CD4-positive, alpha-beta T cell (primary cell): ENCODE measurements at regions not wholly inside any gene's neighbourhood (a gene's known extent, or its start where the extent isn't known, plus 50 kb on each side); places are given as distances from the start of the nearest gene placed in this dataset.

ENCODE experiments used
- ATAC-seq: fragments of 200-7000 bp; cut with Tn5 transposase; one replicate; pipeline ENCODE4 v1.10.0; 2022; ENCODE audit warnings: mild to moderate bottlenecking; ENCODE audit not compliant: poor library complexity
- CTCF ChIA-PET: fragments of 350-600 bp; sonication (Branson Sonifier 250); formaldehyde crosslinking; loops from one replicate; lab custom pipeline; 2021; ENCODE audit warnings: antibody characterized with exemption, inconsistent platforms; lab: Charles Lee
- POLR2A ChIA-PET: fragments of 350-600 bp; sonication (Branson Sonifier 250); formaldehyde crosslinking; loops from one replicate; lab custom pipeline; 2021; ENCODE audit warnings: antibody characterized with exemption, inconsistent platforms; lab: Charles Lee
- DNase-seq, 14 experiments: peaks; one replicate each; pipeline ENCODE4 v3.0.0-alpha.2; 2013 to 2020; ENCODE audit warnings: mixed read lengths in 2 of 14
- H3K27ac ChIP-seq, 2 donors: one replicate each; pipeline versions ENCODE4 v1.5.1 to v1.7.0; 2013; ENCODE audit warnings: low read length in 2 of 2, low read depth in 1 of 2, mild to moderate bottlenecking in 1 of 2
- H3K27me3 ChIP-seq, 2 experiments: 1 replicate in 1 of 2; 2 replicates in 1 of 2; pipeline versions ENCODE4 v1.6.1 to v1.7.0; 2013; ENCODE audit warnings: low read length in 2 of 2, control low read depth in 1 of 2, mild to moderate bottlenecking in 1 of 2, moderate library complexity in 1 of 2; ENCODE audit not compliant: insufficient read depth in 2 of 2, control insufficient read depth in 1 of 2
- H3K36me3 ChIP-seq: one replicate; pipeline ENCODE4 v1.6.1; 2013; ENCODE audit warnings: low read length, control low read depth; ENCODE audit not compliant: insufficient read depth
- H3K4me1 ChIP-seq: one replicate; pipeline ENCODE4 v1.6.1; 2013; ENCODE audit warnings: low read length, control low read depth; ENCODE audit not compliant: insufficient read depth
- H3K4me3 ChIP-seq: one replicate; pipeline ENCODE4 v1.5.1; 2013; ENCODE audit warnings: mild to moderate bottlenecking, low read length, moderate library complexity
- H3K9me3 ChIP-seq, 2 experiments: 1 replicate in 1 of 2; 2 replicates in 1 of 2; pipeline versions ENCODE4 v1.6.1 to v1.7.0; 2013; ENCODE audit warnings: low read length in 2 of 2, mild to moderate bottlenecking in 2 of 2, control low read depth in 1 of 2, moderate library complexity in 1 of 2; ENCODE audit not compliant: control insufficient read depth in 1 of 2, insufficient read depth in 1 of 2
- H3K27ac Mint-ChIP-seq: one replicate; pipeline ENCODE4 v1.8.0; 2020; ENCODE audit warnings: mixed read lengths
- H3K27me3 Mint-ChIP-seq: one replicate; pipeline ENCODE4 v1.8.0; 2021; ENCODE audit warnings: mixed read lengths
- H3K36me3 Mint-ChIP-seq: one replicate; pipeline ENCODE4 v1.8.0; 2021; ENCODE audit warnings: low read depth, mixed read lengths
- H3K4me1 Mint-ChIP-seq: one replicate; pipeline ENCODE4 v1.8.0; 2021; ENCODE audit warnings: low read depth, mixed read lengths
- H3K4me3 Mint-ChIP-seq: one replicate; pipeline ENCODE4 v1.8.0; 2020; ENCODE audit warnings: mild to moderate bottlenecking, mixed read lengths
- H3K9me3 Mint-ChIP-seq: one replicate; pipeline ENCODE4 v1.8.0; 2020; ENCODE audit warnings: mixed read lengths
- intact Hi-C, 2 experiments: fragments of 100-400 bp; cut with DNase I in 1 of 2; cut with micrococcal nuclease in 1 of 2; formaldehyde crosslinking; loops; one replicate each; pipeline versions ENCODE4 v1.15.1 to v1.9.0; 2023 to 2025; cut with DNase I, micrococcal nuclease
- TF ChIP-seq, protein P1 (sequence below): fragments of 200-600 bp; IDR thresholded peaks from one replicate; pipeline ENCODE4 v1.8.0; 2022; ENCODE audit warnings: antibody characterized with exemption, mild to moderate bottlenecking

DNA sequence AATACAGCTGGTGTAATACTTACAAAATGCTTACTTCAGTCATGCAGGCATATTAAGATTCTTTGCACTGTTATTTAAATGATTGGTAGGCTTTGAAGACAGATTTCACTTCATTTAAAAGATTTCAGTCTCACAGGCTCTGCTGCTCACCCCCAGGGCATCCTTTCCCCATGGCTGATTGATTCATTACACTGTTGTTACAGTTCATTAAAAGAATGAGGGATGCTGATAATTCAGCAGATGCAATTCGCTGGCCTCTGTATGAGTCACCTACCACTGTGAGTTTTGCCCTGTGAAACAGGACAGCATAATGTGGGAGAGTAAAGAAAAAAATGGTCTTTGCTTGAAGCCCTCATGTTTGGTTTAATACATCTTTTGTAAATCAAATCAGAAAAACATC lies 246.9 kb downstream of the CYLC2 start:
- POLR2A ChIA-PET: no interaction called here
- H3K27ac Mint-ChIP-seq: no peak overlapping the region
- H3K9me3 Mint-ChIP-seq: peaks cover 3% of the 10 kb centered on the region
- CTCF ChIA-PET: no interaction called here
- TF ChIP-seq, protein P1, sequence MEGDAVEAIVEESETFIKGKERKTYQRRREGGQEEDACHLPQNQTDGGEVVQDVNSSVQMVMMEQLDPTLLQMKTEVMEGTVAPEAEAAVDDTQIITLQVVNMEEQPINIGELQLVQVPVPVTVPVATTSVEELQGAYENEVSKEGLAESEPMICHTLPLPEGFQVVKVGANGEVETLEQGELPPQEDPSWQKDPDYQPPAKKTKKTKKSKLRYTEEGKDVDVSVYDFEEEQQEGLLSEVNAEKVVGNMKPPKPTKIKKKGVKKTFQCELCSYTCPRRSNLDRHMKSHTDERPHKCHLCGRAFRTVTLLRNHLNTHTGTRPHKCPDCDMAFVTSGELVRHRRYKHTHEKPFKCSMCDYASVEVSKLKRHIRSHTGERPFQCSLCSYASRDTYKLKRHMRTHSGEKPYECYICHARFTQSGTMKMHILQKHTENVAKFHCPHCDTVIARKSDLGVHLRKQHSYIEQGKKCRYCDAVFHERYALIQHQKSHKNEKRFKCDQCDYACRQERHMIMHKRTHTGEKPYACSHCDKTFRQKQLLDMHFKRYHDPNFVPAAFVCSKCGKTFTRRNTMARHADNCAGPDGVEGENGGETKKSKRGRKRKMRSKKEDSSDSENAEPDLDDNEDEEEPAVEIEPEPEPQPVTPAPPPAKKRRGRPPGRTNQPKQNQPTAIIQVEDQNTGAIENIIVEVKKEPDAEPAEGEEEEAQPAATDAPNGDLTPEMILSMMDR: no peak
- H3K27me3 ChIP-seq: no peaks in the 10 kb centered on the region
- H3K4me3 ChIP-seq: no peak overlapping the region
- H3K27ac ChIP-seq: no peak overlapping the region
- ATAC-seq (no peak), DNase-seq (no peak)
- peaks cover 0 to 5% of the 10 kb centered on the region in 2 experiments for H3K9me3 ChIP-seq
- intact Hi-C loops: no loop called here
- no peaks in the 10 kb centered on the region for H3K27me3 Mint-ChIP-seq
- H3K4me1 Mint-ChIP-seq: no peaks in the 10 kb centered on the region
- H3K36me3 Mint-ChIP-seq: no peaks in the 10 kb centered on the region
- H3K4me3 Mint-ChIP-seq: no peak overlapping the region
- H3K4me1 ChIP-seq: no peaks in the 10 kb centered on the region
- no peaks in the 10 kb centered on the region for H3K36me3 ChIP-seq

DNA sequence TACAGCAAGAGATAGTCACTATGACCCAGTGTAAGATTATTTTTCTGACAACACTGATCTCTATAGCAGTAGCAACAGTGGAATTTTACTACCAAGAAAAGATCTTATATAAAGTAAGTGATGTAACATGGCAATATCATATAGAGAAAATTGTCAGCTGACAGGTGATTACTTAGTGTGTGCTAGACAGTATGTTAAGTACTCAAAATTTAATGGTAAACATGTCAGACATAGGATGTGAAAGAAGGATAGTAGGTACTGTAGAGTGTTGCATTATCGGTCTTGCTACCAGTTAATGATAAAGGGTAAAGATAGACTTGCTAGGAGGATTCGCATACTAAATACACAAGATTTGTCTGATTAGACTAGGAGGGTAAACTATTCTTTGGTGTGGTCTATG lies 247.4 kb downstream of the CYLC2 start:
- no peak overlapping the region for H3K27ac Mint-ChIP-seq
- intact Hi-C loops: no loop called here
- peaks cover 3% of the 10 kb centered on the region for H3K9me3 Mint-ChIP-seq
- no peak overlapping the region for H3K27ac ChIP-seq
- no peaks in the 10 kb centered on the region for H3K4me1 Mint-ChIP-seq
- POLR2A ChIA-PET: no interaction called here
- CTCF ChIA-PET: no interaction called here
- H3K4me1 ChIP-seq: no peaks in the 10 kb centered on the region
- no peaks in the 10 kb centered on the region for H3K27me3 ChIP-seq
- H3K4me3 Mint-ChIP-seq: no peak overlapping the region
- peaks cover 0 to 4% of the 10 kb centered on the region in 2 experiments for H3K9me3 ChIP-seq
- H3K27me3 Mint-ChIP-seq: no peaks in the 10 kb centered on the region
- DNase-seq (no peak), ATAC-seq (no peak)
- H3K4me3 ChIP-seq: no peak overlapping the region
- TF ChIP-seq, protein P1: no peak
- H3K36me3 ChIP-seq: no peaks in the 10 kb centered on the region
- no peaks in the 10 kb centered on the region for H3K36me3 Mint-ChIP-seq

DNA sequence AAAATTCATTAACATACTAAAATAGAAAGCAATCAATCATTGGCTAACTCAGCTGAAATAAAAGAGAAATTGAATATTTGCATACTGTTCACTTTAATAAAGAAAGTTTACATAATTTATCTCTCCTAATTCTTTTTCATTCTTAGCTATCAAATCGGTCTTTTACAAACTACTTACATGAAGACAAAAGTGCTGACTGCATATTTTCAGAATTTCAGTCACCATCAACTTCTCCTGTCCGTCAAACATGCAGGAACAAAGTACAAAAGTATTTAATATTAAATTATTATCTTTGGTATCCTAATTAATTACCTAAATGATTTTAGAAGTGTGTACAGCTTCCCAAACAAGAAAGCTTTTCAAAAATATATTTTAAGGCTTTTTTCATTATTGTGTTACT lies 248.4 kb downstream of the CYLC2 start:
- H3K4me1 ChIP-seq: no peaks in the 10 kb centered on the region
- peaks cover 3% of the 10 kb centered on the region for H3K9me3 Mint-ChIP-seq
- POLR2A ChIA-PET: no interaction called here

More for the DNA sequence above, 248.4 kb downstream of the CYLC2 start:
- H3K27me3 ChIP-seq: no peaks in the 10 kb centered on the region
- intact Hi-C loops: no loop called here
- H3K27ac Mint-ChIP-seq: no peak overlapping the region
- no peak for ATAC-seq
- no peak overlapping the region for H3K4me3 Mint-ChIP-seq
- H3K36me3 ChIP-seq: no peaks in the 10 kb centered on the region
- H3K27ac ChIP-seq: no peak overlapping the region
- no peaks in the 10 kb centered on the region for H3K27me3 Mint-ChIP-seq
- DNase-seq: no peak
- no peaks in the 10 kb centered on the region for H3K36me3 Mint-ChIP-seq
- H3K4me3 ChIP-seq: no peak overlapping the region
- TF ChIP-seq, protein P1: no peak
- no peaks in the 10 kb centered on the region for H3K4me1 Mint-ChIP-seq
- CTCF ChIA-PET: no interaction called here
- H3K9me3 ChIP-seq: no peaks in the 10 kb centered on the region
